NCI-H2029 (cell line): ENCODE measurements at regions not wholly inside any gene's neighbourhood (a gene's known extent, or its start where the extent isn't known, plus 50 kb on each side); places are given as distances from the start of the nearest gene placed in this dataset.

Source experiments
- DNase-seq: peaks from one replicate; lab custom pipeline; 2025; lab: John Stamatoyannopoulos, UW

DNA sequence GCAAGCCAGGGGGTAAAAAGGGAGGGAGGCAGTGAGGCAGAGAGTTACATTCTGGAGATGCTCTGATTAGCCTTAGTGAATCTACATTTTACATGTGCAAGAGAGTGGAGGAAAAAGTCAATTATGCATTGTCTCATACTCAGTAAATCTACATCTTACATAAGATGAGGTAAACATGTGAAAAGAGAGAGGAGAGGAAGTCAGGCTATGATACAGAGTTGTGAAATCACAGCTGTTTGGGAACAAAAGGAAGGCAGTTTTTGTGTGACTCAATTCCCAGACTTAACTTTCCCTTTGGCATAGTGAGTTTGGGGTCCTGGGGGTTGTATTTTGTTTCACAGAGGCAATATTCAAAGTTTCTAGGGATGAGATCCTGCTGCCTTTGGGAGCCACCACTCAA, 67.8 kb downstream of the GP2 start:
- no peak for DNase-seq

DNA sequence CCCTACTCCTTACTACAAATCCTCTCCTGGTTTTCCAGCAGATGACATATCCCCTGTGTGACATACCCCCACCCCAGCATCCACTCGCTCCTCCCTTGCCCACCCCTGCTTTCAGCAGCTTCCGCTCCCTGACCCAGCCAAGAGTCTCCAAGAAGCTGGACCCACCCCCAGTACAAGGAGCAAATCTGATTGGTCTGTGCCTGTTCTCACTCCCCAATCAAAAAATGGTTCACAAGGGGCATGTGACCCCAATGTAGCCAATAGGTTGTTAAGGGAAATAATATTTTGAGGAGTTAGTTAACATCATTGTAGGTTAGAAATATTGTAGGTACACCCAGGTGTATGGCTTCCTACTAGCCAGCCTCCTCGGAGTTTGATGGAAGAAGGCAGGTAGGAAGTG, 70.1 kb downstream of the GP2 start:
- DNase-seq: no peak

DNA sequence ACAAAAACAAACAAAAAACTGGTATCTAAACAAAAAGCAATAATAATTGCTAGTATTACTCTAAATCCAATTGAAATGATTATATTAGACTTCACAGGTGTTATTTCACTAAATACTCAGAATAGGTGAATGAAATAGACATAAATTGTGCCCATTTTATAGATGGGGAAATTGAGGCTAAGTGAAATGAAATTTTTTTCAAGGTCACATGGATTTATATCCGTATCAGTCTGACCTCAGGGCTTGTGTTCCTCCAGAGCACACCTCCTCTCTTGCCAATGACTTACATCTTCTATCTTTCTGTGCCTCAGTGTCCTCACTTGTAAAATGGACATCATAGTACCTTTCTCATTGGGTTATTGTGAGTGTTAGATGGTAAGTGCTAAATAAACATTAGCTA, 72.3 kb downstream of the GP2 start:
- no peak for DNase-seq

DNA sequence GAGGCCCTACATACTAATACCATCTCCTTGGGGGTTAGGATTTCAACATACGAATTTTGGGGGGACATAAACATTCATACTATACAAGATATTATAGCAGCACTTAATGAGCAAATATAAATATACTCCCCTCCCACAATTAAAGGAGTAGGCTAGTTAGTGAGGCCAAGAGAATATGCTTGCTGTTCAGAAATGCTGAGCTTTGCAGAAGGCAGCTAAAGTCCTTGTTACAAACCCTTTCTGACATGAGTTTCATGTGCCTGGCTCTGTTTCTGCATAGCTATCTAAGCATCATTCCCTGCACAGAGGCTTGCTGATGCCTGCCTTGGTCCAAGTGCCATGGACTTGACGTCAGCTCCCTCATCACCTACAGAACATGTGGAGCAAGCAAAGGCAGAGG, 73.5 kb downstream of the GP2 start:
- DNase-seq: no peak

DNA sequence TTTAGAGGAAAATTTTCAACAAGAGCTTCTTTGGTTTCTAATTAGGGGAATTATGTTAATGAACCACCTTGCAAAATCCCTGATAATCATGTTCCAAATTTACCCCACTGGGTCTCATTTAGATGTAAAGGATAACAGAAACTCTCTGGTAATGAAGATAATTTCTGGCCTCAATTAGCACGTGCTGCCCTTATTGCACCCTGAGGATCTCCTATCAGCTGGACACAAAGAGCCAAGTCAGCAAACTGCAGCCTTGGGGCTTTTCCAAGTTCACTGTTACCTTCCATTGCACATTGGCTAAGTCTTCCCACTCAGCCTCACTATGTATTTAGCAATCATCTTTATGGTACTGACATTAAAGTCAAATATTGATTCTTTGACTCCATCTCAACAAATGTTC, 78.1 kb downstream of the GP2 start:
- DNase-seq: no peak

DNA sequence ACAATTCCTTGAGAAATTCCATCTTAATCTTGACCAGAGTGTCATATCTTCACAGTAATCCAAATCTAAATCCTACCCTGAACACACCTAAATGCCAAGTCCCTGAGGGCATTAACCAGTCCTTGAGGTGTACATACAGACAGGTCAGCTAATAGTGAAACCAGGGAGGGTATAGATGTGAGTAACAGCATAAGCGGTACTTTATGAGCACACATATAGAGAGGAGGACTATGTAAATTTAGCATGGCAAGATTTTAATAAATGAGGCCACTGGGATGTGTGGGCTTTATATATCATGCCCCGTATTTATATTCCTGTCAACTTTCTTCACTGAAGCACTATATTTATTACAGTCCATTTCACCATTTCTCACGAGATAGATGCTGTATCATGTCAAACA, 80.2 kb downstream of the GP2 start:
- no peak for DNase-seq

DNA sequence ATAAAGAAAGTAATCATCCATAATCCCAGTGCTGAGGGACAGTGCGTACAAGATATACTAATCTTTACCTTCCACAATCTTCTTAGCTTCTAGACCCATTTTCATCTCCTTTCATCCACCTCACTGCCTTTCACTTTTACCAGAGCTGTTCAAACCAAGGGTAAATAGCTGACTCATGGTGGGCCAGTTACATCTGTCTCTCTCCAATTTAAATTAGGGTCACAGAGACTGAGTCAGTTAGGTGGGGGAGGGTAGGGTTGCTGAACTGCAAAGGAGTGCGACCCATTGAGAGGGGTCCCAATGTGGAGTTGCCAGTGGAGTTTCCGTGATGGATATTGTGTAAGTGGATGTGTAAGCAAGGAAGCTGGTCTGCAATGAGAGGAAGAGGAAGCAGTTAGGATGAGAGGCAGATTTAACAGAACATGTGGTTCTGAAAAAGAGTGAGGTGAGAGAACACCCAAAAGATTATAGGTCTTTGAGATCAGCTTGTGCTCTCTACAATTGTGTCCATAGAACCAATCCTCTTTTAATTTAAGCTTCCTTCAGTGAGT, 83.5 kb downstream of the GP2 start:
- no peak for DNase-seq

DNA sequence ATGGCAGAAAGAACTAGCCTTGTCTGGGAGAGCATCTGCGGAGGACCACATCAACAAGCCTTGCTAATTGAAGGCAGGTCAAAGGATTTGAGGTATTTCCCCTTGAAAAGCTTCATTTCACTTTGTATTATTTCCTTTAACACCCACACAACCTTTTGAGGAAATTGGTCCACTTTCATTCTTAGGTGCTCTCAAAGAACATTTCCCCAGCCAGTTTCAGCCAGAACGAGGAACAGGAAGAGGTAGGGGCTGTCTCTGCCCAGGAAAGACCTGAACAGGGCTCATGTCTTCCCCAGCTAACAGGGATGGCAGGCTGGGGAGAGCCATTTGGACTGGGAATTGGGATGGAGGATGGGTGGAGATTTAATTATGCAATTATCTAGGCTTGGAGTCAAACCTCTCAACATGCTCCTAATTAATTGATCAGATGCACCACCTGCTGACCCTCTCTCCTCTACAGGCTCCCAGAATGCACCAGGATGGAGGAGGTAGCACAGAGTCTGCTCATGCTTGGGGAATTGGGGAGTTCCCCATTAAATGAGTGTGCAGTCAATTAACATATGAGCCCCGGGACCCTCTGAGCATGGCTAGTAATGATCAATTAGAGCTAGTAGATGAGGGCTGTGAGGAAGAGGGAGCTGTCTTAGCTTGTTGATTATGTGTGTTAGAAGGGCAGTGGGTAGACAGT, 84.6 kb downstream of the GP2 start:
- DNase-seq: no peak

DNA sequence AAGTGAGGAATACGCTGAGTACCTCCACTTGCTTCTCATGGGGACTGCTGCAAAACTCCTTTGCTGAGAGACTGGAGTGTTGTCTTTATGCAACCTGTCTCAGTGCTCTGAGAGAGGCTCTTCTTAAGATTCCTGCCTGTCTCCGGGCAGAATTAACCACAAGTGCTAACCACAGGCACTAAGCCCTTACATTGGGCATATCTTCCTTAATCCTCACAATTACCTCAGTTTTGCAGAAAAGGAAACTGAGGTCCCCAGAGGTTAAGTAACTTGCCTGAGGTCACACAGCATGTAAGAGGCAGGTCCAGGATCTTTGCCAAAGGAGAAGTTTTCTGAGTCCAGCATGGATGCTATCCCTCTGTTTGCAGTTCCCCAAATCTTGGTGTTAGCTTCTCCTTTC, 86.0 kb downstream of the GP2 start:
- DNase-seq: no peak

DNA sequence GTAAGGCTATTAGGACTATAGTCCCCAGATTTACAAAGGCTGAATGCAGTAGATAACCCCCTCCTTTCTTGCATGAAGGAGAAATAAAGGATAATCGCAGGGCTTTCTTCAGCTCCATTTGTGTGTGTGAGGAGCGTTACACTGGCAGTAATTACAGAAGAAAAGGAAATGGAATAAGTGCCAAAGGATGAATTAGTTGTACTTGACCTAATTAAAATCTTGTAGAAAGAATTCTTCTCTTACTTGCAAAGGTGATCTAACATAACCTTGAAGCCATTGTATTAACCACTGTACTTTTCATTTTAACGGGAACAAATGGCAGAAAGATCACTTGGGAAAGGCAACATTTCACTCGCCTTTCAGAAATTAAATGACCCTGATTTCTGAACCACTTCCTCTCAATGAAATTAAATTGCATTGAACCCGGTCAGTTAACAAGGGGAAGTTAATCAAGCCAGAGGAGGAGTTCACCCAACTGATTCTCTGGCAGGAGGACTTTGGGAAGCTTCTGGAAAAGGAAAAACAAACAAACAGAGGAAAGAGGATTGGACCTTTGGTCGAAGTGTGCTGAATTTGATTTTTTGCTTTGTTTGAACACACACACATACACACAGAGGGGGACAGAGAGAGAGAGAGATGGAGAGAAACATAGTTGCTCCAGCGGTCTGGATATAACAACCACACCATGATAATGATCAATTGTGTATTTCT, 90.6 kb downstream of the GP2 start:
- DNase-seq: no peak

DNA sequence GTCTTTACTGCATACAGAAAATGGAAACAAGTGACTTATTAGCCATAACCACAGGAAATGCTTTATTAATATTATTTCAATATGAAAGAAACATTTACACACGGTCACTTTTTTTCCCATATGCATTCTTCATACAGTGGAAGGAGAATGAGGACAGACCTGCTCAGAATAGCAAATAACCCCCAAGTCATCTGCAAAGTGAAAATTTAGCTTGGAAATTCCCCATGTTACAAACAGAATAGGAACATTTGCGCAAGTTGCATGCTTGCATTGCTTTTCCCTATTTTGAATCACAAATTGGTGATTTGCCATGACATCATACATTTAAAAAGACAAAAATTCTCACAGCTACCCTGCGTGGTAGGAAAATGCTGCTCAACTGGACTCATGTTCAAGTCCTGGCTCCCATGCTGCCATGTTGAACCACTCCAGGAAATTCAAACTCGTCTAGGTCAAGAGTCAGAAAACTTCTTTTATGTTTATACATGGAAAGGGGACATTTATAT, 102.0 kb downstream of the GP2 start:
- DNase-seq: no peak

DNA sequence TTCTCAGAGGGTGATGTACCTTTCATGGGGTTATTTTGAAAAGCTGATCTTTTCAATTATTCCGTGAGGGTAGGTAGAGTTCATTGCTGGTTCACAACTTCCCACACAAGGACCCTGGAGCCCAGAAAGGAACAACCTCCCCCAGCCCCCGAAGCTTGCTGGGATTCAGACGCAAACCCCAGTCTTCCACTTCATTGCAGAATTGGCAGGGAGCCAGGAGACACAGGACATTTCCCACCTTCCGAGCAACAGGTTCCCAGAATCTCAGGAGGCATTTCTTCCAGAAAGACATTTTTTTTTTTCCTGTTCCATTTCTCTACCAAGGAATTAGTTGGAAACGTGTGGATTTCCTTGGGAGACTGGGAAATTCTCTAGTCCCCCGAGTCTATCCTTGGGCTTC, 106.1 kb downstream of the GP2 start:
- DNase-seq: no peak

DNA sequence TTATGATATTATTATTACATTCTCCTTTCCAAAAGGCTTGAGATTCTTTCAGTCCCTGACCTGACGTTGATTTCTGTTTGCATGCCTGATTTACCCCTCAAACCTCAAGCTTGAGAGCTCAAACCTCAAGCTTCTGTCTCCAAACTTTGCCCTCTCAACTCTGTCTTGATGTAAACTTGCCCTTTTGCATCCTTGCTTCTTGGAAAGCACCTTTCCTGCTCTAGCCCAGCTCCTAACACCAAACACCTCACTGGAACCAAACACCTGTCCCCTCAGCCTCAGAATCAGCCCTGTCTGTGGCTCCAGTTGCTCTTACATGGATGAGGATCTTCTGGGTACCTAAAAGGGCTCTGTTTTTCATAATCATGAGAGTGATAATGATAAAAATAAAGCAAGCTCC, 109.2 kb downstream of the GP2 start:
- no peak for DNase-seq

DNA sequence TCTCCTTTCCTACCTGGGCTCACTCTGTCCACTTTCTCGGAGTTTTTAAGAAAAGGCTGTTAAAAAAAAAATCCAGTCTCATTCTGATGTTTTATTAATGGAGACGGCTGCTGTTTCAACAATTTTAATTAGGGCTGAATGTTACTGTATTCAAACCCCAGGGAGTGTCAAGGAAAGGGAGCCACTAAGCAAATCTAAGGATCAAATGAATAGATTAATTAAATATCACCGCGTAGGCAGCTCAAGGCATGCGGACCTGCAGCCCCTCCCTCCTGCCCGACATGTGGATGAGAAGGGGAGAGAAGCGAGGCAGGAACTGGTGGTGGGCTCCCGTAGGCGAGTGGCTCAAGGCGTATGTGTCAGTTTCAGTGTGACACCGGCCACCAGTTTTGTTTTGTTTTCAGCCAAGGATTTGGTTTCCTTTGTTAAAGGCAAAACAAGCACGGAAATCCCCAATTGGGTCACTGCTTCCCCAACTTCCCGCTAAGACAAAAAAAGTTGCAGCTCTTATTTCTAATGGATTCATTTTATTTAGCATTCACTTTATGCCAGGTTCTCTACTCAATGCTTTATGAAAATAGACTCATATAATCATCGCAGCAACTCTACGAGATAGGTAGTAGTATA, 110.6 kb downstream of the GP2 start:
- no peak for DNase-seq

DNA sequence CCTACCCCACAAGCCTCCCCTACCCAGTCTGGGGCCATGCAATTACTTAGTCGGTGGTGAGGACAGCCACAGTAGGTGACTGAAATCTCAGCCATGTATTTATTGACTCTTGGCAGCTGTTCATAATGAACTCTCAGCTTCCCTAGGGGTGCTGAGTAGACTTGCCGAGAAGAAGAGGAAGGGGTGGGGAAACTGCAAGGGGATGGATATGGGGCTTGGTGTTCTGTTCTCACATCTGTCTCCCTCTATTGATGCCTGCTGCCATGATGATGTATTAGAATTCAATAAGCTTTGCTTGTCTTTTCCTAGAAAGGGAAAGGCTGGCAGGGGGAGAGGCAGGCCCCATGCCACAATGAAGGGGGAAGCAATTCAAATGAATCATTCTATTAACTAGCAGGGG, 112.9 kb downstream of the GP2 start:
- no peak for DNase-seq

DNA sequence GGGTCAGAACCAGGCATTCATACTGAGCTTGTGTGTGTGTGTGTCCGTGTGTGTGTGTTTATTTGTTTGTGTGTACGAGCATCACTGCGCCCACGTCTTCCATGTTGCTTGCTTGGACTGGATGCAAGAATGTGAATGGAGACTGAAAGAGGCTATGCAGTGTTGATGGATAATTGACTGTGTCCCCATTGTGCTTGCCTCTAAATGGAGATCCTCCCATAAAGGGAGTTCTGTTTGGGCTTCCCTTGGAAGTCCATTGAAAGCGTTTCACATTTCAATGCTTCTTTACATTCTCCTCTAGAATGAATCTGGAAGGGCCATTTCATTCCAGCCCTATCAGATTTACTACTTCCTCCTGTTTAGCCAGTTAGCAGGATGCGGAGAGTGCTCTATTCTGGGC, 124.0 kb downstream of the GP2 start:
- DNase-seq: no peak

DNA sequence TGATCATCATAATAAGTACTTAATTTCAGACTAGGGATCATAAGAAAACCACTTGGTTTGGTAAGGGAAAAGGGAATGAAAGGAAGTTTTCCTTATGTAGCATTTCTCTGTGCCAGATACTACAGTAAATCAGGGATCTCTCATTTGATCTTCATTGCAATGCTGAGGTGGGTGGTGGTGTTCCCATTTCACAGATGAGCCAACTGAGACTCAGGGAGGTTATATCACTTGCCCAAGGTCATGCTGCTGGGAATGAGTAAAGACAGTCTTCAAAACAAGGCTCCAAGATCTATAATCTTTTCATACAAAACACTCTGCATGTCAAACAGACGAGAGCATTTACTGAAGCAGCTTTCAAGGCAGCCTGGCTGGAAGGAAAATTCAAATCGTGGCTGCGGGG, 124.6 kb downstream of the GP2 start:
- DNase-seq: no peak

DNA sequence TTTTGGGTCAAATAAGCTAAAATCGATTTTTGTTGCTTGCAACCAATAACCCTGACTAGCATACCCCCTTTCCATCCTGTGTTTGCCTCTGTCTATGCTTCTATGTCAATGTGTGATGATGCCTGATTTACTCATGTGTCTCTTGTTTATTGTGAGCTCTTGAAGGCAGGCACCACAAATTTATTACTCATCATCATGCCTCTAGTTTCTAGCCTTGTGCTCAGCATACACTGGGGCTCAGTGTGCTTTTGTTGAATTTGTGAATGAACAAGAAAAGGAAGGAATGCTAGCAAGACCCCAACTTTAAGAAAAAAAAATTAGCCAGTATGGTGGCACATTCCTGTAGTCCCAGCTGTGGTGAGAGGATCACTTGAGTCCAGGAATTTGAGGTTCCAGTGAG, 119.1 kb upstream of the GPR139 start:
- DNase-seq: no peak

DNA sequence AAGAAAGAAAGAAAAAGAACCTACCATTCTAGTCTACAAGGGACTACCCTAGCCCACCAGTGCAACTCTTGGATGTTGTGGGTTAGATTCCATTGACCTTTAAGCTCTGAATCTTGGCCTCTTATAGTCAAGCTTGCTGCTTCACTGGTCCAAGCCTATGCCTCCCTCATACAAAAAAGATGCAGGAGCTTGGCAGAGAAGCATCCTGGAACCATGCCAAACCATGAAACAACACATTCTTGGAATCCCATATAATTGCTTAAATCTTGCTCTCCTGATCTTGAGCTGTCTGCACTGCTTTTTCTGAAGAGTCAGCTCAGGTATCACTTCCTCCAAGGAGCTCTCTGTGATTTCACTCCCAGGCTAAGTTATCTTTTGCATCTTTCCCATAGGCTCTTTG, 117.9 kb upstream of the GPR139 start:
- DNase-seq: no peak

DNA sequence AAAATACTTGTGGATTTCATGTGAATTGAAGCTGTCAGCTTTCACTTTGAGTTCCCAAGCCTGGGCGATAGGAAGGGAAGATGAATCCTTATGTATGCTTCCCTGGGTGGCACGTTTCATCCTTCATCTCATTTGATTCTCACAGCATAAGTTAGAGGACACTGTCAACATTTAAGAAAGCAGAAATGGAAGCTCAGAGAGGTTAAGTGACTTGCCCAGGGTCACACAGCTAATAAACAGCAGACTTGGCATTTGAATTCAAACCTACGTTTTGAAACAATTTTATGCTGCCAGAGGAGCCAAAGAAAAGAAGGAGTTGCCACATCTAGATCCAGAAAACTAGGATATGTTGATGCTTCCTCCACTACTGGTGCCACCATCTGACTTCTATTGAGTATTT, 108.3 kb upstream of the GPR139 start:
- DNase-seq: no peak

DNA sequence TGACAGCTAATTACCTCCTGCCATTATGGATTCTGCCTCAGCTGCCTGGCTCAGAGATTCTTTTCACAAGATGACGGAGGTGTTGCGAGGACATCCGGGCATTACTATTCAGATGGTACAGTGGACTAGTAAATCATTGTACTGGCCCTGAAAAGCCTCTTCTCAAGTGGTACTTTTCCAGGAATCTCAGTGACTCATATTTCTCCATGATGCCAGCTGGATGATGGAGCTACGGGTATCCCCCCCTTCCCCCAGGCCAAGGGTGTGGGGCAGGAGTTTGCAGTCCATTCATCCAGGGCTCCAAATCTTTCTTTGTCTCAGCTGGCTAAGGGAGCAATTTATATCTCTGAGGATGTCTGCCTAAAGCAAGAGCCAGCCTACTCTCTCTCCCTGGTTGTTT, 107.7 kb upstream of the GPR139 start:
- DNase-seq: peak; percentile 13

DNA sequence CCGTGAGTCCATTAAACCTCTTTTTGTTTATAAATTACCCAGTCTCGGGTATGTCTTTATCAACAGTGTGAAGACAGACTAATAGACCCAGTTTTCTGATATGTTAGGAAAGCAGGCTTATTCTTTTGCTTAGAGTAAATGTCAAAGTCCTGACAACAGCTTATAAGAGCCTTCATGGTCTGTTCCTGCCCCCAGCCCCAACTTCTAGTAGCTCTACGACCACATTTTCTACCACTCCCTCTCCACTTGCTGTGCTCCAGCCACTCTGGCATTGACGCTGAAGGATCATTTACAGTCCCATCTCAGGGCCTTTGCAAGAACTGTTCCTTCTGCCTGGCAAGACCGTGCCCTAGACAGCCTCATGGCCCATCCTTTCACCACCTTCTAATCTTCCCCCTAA, 104.6 kb upstream of the GPR139 start:
- DNase-seq: no peak

DNA sequence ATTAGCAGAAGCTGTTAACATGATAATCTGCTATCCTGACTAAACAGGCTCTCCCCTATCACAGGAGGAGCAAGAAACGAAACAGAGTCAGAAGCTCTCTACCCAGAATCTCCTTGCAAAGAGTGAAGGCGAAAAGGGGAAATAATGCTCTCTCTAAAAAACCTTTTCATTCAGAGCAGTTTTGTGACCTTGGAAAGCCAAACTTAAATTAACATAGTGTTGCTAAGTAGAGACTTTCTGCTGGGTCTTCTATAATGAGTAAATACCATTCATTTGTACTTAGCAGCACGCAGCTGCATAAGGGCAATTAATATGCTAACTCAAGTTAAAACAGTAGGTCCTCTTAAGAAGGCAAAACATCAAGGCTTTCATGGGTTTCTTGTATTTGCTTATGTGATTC, 101.7 kb upstream of the GPR139 start:
- DNase-seq: no peak
